Loucy (cell line): ENCODE measurements at regions not wholly inside any gene's neighbourhood (a gene's known extent, or its start where the extent isn't known, plus 50 kb on each side); places are given as distances from the start of the nearest gene placed in this dataset.

ENCODE experiments used
- EZH2phosphoT487 ChIP-seq: fragments of 200-600 bp; IDR thresholded peaks from 2 replicates; pipeline ENCODE4 v1.6.1; 2018; ENCODE audit warnings: antibody characterized with exemption, mild to moderate bottlenecking, moderate library complexity, borderline replicate concordance
- TF ChIP-seq, protein P1 (sequence below): fragments of 200-600 bp; sonication (generic); conservative IDR thresholded peaks from 2 replicates; pipeline ENCODE4 v1.5.1; 2014; ENCODE audit warnings: mild to moderate bottlenecking, antibody characterized with exemption, low read length

GRCh38 chr10:6365384-6365783, 162.7 kb downstream of the PFKFB3 start:
- TF ChIP-seq, protein P1, sequence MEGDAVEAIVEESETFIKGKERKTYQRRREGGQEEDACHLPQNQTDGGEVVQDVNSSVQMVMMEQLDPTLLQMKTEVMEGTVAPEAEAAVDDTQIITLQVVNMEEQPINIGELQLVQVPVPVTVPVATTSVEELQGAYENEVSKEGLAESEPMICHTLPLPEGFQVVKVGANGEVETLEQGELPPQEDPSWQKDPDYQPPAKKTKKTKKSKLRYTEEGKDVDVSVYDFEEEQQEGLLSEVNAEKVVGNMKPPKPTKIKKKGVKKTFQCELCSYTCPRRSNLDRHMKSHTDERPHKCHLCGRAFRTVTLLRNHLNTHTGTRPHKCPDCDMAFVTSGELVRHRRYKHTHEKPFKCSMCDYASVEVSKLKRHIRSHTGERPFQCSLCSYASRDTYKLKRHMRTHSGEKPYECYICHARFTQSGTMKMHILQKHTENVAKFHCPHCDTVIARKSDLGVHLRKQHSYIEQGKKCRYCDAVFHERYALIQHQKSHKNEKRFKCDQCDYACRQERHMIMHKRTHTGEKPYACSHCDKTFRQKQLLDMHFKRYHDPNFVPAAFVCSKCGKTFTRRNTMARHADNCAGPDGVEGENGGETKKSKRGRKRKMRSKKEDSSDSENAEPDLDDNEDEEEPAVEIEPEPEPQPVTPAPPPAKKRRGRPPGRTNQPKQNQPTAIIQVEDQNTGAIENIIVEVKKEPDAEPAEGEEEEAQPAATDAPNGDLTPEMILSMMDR: no peak
- TF ChIP-seq EZH2phosphoT487: no peak
